Right lobe of liver (tissue), 6 donors: ENCODE measurements at regions not wholly inside any gene's neighbourhood (a gene's known extent, or its start where the extent isn't known, plus 50 kb on each side); places are given as distances from the start of the nearest gene placed in this dataset.

Experiments
- ATAC-seq, 4 donors: fragments of 200-7000 bp; cut with Tn5 transposase; one replicate each; pipeline ENCODE4 v1.9.1; 2020; ENCODE audit warnings: mild to moderate bottlenecking in 4 of 4, moderate library complexity in 4 of 4
- DNase-seq, 3 donors: peaks; one replicate each; pipeline ENCODE4 v3.0.0-alpha.2; 2020
- H3K27ac ChIP-seq, 3 donors: fragments of 200-600 bp; one replicate each; pipeline ENCODE4 v1.8.0; 2022
- H3K27me3 ChIP-seq, 2 donors: fragments of 200-600 bp; one replicate each; pipeline ENCODE4 v1.8.0; 2022
- H3K36me3 ChIP-seq, 4 donors: fragments of 200-600 bp; sonication (generic) in 1 of 4; one replicate each; pipeline versions ENCODE4 v1.5.1 to v1.8.0; 2017 to 2022; ENCODE audit warnings: control low read depth in 1 of 4
- H3K4me1 ChIP-seq, 4 donors: fragments of 200-600 bp; sonication (generic) in 1 of 4; one replicate each; pipeline versions ENCODE4 v1.5.1 to v1.8.0; 2017 to 2022; ENCODE audit warnings: control low read depth in 1 of 4
- H3K4me3 ChIP-seq, 3 donors: fragments of 200-600 bp; one replicate each; pipeline ENCODE4 v1.8.0; 2022
- H3K9me3 ChIP-seq, 4 donors: fragments of 200-600 bp; sonication (generic) in 1 of 4; one replicate each; pipeline versions ENCODE4 v1.5.1 to v1.8.0; 2017 to 2022; ENCODE audit warnings: control low read depth in 1 of 4
- CTCF ChIP-seq, 4 donors: fragments of 200-600 bp in 3 of 4; fragments of 450-650 bp in 1 of 4; IDR thresholded peaks; one replicate each; pipeline versions ENCODE4 v1.5.1 to v1.8.0; 2016 to 2022; ENCODE audit warnings: antibody characterized with exemption in 4 of 4, mild to moderate bottlenecking in 2 of 4
- POLR2A ChIP-seq: fragments of 450-650 bp; IDR thresholded peaks from one replicate; pipeline ENCODE4 v1.6.1; 2017; ENCODE audit warnings: antibody characterized with exemption, mild to moderate bottlenecking
- WGBS: methylation state at CpG from one replicate; pipeline ENCODE4 v1.1.6; 2018; ENCODE audit warnings: low coverage, low lambda C conversion rate; ENCODE audit not compliant: insufficient coverage; ENCODE audit errors: missing lambda C conversion rate; 5-methylcytosine and 5-hydroxymethylcytosine counted together
- intact Hi-C, 2 donors: fragments of 100-400 bp; cut with DNase I; formaldehyde crosslinking; loops; one replicate each; pipeline versions ENCODE4 v1.11.2 to v1.14.1; 2022
- donor health status: DM: no; HTN: yes; CAD: no.
- donor health status: DM: no; HTN: no; CAD: no.
- donor health status: DM: no; HTN: no; CAD: no.
- donor health status: DM: no; HTN: yes; CAD: no.
- donor health status: DM: no; HTN: yes; CAD: no.

- no peak for DNase-seq
- H3K36me3 ChIP-seq: no peaks in the 10 kb centered on the region
- H3K4me1 ChIP-seq: no peaks in the 10 kb centered on the region
- WGBS: 93% methylated on average over 6 of the region's 6 CpGs
- ATAC-seq: no peak
- no peak overlapping the region for H3K4me3 ChIP-seq
- no peaks in the 10 kb centered on the region for H3K27me3 ChIP-seq
- H3K9me3 ChIP-seq: no peaks in the 10 kb centered on the region
- intact Hi-C loops: no loop called here
- TF ChIP-seq CTCF (IDR thresholded peaks at IDR 0.05) (no peak), POLR2A (no peak)
- H3K27ac ChIP-seq: no peak overlapping the region
Observed at GRCh38 chr5:77840930-77841329, 64.8 kb upstream of the TBCA start.

GRCh38 chr5:77839691-77840090 is 63.6 kb upstream of the TBCA start:
- ATAC-seq (no peak), DNase-seq (no peak)
- intact Hi-C loops: no loop called here
- no peak overlapping the region for H3K4me3 ChIP-seq
- H3K4me1 ChIP-seq: no peaks in the 10 kb centered on the region
- 70% methylated on average over 2 of the region's 3 CpGs for WGBS
- TF ChIP-seq POLR2A (no peak), CTCF (IDR thresholded peaks at IDR 0.05) (no peak)
- no peaks in the 10 kb centered on the region for H3K36me3 ChIP-seq
- H3K27ac ChIP-seq: no peak overlapping the region
- no peaks in the 10 kb centered on the region for H3K27me3 ChIP-seq
- H3K9me3 ChIP-seq: no peaks in the 10 kb centered on the region

- H3K9me3 ChIP-seq: no peaks in the 10 kb centered on the region
- no peak overlapping the region for H3K27ac ChIP-seq
- no peak overlapping the region for H3K4me3 ChIP-seq
- H3K36me3 ChIP-seq: no peaks in the 10 kb centered on the region
- 65% methylated on average over 3 of the region's 3 CpGs for WGBS
- ATAC-seq: peak in 1 of 4 donors; percentile 59
- H3K4me1 ChIP-seq: no peaks in the 10 kb centered on the region
- H3K27me3 ChIP-seq: no peaks in the 10 kb centered on the region
- TF ChIP-seq POLR2A (no peak), CTCF (IDR thresholded peaks at IDR 0.05) (no peak)
- intact Hi-C loops: no loop called here
- no peak for DNase-seq
Observed at GRCh38 chr5:77832938-77833337, 56.8 kb upstream of the TBCA start.

DNA sequence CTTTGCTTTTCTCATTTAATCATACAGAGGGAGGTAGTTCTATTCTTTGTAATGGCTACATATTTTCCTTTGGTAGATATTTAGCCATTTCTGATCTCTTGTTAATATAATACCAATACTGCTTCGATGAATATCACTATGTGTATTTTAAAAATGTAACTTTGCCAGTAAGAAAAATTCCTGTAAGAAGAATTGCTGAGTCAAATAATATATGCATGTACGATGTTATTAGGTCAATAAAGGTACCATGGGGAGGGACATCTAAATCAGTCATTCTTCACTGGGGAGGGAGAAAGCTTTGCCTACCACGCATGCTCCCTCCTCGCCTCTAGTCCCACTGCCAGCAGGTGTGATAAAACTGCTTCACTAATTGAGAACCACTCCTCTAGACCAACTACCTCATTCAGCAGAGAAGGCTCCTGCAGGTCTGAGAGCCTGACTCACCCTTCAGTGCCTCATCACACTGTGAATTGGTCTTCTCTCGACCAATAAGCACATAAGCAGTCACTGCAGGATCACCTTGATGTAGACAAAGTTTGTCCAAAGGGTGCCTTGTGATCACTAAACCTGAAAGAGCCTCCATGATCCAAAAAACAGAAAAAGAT is 56.1 kb upstream of the TBCA start:
- intact Hi-C loops: no loop called here
- no peaks in the 10 kb centered on the region for H3K9me3 ChIP-seq
- DNase-seq: no peak
- TF ChIP-seq CTCF (IDR thresholded peaks at IDR 0.05): no peak
- no peak for TF ChIP-seq POLR2A
- H3K36me3 ChIP-seq: no peaks in the 10 kb centered on the region
- ATAC-seq: no peak
- H3K27me3 ChIP-seq: no peaks in the 10 kb centered on the region
- H3K4me3 ChIP-seq: no peak overlapping the region
- H3K4me1 ChIP-seq: no peaks in the 10 kb centered on the region
- WGBS: 72% methylated on average over 3 of the region's 5 CpGs
- no peak overlapping the region for H3K27ac ChIP-seq

- Histone ChIP-seq H3K36me3 (no peaks in the 10 kb centered on the region), H3K27me3 (no peaks in the 10 kb centered on the region), H3K9me3 (no peaks in the 10 kb centered on the region), H3K27ac (no peak overlapping the region), H3K4me1 (no peaks in the 10 kb centered on the region), H3K4me3 (no peak overlapping the region)
- intact Hi-C loops: no loop called here
- DNase-seq: no peak
- ATAC-seq: no peak
- WGBS: 59% methylated on average over 3 of the region's 3 CpGs
- no peak for TF ChIP-seq POLR2A
- TF ChIP-seq CTCF (IDR thresholded peaks at IDR 0.05): no peak
Observed at GRCh38 chr5:77828445-77828844, 52.3 kb upstream of the TBCA start.
